H9 (cell line): ENCODE measurements at regions not wholly inside any gene's neighbourhood (a gene's known extent, or its start where the extent isn't known, plus 50 kb on each side); places are given as distances from the start of the nearest gene placed in this dataset.

Experiments
- DNase-seq: peaks from one replicate; pipeline ENCODE4 v3.0.0-alpha.2; 2017
- H2AFZ ChIP-seq: one replicate; pipeline ENCODE4 v1.6.1; 2013; ENCODE audit warnings: mild to moderate bottlenecking, low read length, control low read depth, moderate library complexity
- H2AK5ac ChIP-seq: 2 replicates; pipeline ENCODE4 v1.6.1; 2013; ENCODE audit warnings: low read length, control low read depth, mixed read lengths; ENCODE audit not compliant: insufficient read length
- H2BK120ac ChIP-seq: one replicate; pipeline ENCODE4 v1.6.1; 2013; ENCODE audit warnings: low read depth, mild to moderate bottlenecking, low read length, control low read depth, inconsistent platforms; ENCODE audit not compliant: poor library complexity, severe bottlenecking
- H2BK12ac ChIP-seq: 2 replicates; pipeline ENCODE4 v1.6.1; 2013; ENCODE audit warnings: low read length, control low read depth, mixed read lengths, low read depth; ENCODE audit not compliant: insufficient read length
- H2BK15ac ChIP-seq: 2 replicates; pipeline ENCODE4 v1.6.1; 2013; ENCODE audit warnings: low read depth, low read length, control low read depth
- H2BK20ac ChIP-seq: one replicate; pipeline ENCODE4 v1.6.1; 2013; ENCODE audit warnings: low read depth, mild to moderate bottlenecking, low read length, control low read depth, inconsistent platforms; ENCODE audit not compliant: poor library complexity, severe bottlenecking
- H2BK5ac ChIP-seq: 2 replicates; pipeline ENCODE4 v1.6.1; 2013; ENCODE audit warnings: low read length, control low read depth, mixed read lengths; ENCODE audit not compliant: insufficient read length
- H3K14ac ChIP-seq: 2 replicates; pipeline ENCODE4 v1.6.1; 2013; ENCODE audit warnings: low read length, control low read depth; ENCODE audit not compliant: insufficient read depth
- H3K18ac ChIP-seq: 2 replicates; pipeline ENCODE4 v1.6.1; 2013; ENCODE audit warnings: low read depth, mild to moderate bottlenecking, mixed read lengths, low read length, control low read depth; ENCODE audit not compliant: insufficient read length
- H3K23ac ChIP-seq: 2 replicates; pipeline ENCODE4 v1.6.1; 2013; ENCODE audit warnings: low read length, control low read depth, mixed read lengths, low read depth; ENCODE audit not compliant: insufficient read length
- H3K23me2 ChIP-seq: 2 replicates; pipeline ENCODE4 v1.6.1; 2013; ENCODE audit warnings: low read depth, mild to moderate bottlenecking, mixed read lengths, low read length, control low read depth; ENCODE audit not compliant: insufficient read length, poor library complexity, severe bottlenecking
- H3K27ac ChIP-seq: 2 replicates; pipeline ENCODE4 v1.5.1; 2013; ENCODE audit warnings: low read length, control low read depth, mixed read lengths, low read depth; ENCODE audit not compliant: insufficient read length
- H3K27me3 ChIP-seq: 2 replicates; pipeline ENCODE4 v1.6.1; 2013; ENCODE audit warnings: low read length, control low read depth, inconsistent platforms; ENCODE audit not compliant: insufficient read depth
- H3K4ac ChIP-seq: 2 replicates; pipeline ENCODE4 v1.6.1; 2013; ENCODE audit warnings: low read depth, mild to moderate bottlenecking, control low read depth, inconsistent platforms, low read length, moderate library complexity
- H3K4me1 ChIP-seq: 2 replicates; pipeline ENCODE4 v1.6.1; 2013; ENCODE audit warnings: low read length, control low read depth, inconsistent platforms; ENCODE audit not compliant: insufficient read depth
- H3K4me2 ChIP-seq: 2 replicates; pipeline ENCODE4 v1.6.1; 2013; ENCODE audit warnings: low read length, control low read depth, mixed read lengths; ENCODE audit not compliant: insufficient read length, insufficient read depth
- H3K56ac ChIP-seq: 2 replicates; pipeline ENCODE4 v1.6.1; 2013; ENCODE audit warnings: low read depth, mild to moderate bottlenecking, mixed read lengths, low read length, control low read depth; ENCODE audit not compliant: insufficient read length
- H3K79me1 ChIP-seq: 2 replicates; pipeline ENCODE4 v1.6.1; 2013; ENCODE audit warnings: low read depth, mild to moderate bottlenecking, moderate library complexity, low read length, control low read depth, inconsistent platforms; ENCODE audit not compliant: insufficient read depth, poor library complexity, severe bottlenecking
- H3K79me2 ChIP-seq: 2 replicates; pipeline ENCODE4 v1.6.1; 2013; ENCODE audit warnings: low read length, control low read depth, inconsistent platforms; ENCODE audit not compliant: insufficient read depth
- H3K9ac ChIP-seq: 2 replicates; pipeline ENCODE4 v1.6.1; 2013; ENCODE audit warnings: low read length, control low read depth, mixed read lengths; ENCODE audit not compliant: insufficient read length; ENCODE audit errors: extremely low read depth
- H3K9me3 ChIP-seq: one replicate; pipeline ENCODE4 v1.6.1; 2013; ENCODE audit warnings: low read depth, low read length, inconsistent platforms; ENCODE audit not compliant: control insufficient read depth
- H3T11ph ChIP-seq: one replicate; pipeline ENCODE4 v1.6.1; 2013; ENCODE audit warnings: mild to moderate bottlenecking, low read length, control low read depth, inconsistent platforms
- H4K20me1 ChIP-seq: one replicate; pipeline ENCODE4 v1.6.1; 2013; ENCODE audit not compliant: control insufficient read depth, insufficient read length, insufficient read depth
- H4K5ac ChIP-seq: 2 replicates; pipeline ENCODE4 v1.6.1; 2013; ENCODE audit warnings: low read depth, mild to moderate bottlenecking, mixed read lengths, low read length, control low read depth; ENCODE audit not compliant: insufficient read length
- H4K8ac ChIP-seq: replicated peaks from 2 replicates; pipeline ENCODE4 v1.6.1; 2013; ENCODE audit warnings: low read length, control low read depth, mixed read lengths, low read depth; ENCODE audit not compliant: insufficient read length
- H4K91ac ChIP-seq: 2 replicates; pipeline ENCODE4 v1.6.1; 2013; ENCODE audit warnings: low read depth, mild to moderate bottlenecking, moderate library complexity, mixed read lengths, low read length, control low read depth; ENCODE audit not compliant: insufficient read length
- H3K27ac Mint-ChIP-seq, 3 experiments: 2 replicates in 2 of 3; 3 replicates in 1 of 3; pipeline ENCODE4 v1.8.0; 2020 to 2021; ENCODE audit warnings: mixed read lengths in 3 of 3, mild to moderate bottlenecking in 1 of 3, moderate library complexity in 1 of 3
- H3K27me3 Mint-ChIP-seq: 2 replicates; pipeline ENCODE4 v1.8.0; 2021; ENCODE audit warnings: low read depth, mild to moderate bottlenecking, moderate library complexity, mixed read lengths
- H3K36me3 Mint-ChIP-seq, 3 experiments: 2 replicates in 2 of 3; 3 replicates in 1 of 3; pipeline ENCODE4 v1.8.0; 2020 to 2021; ENCODE audit warnings: low read depth in 3 of 3, mixed read lengths in 3 of 3; ENCODE audit not compliant: insufficient read depth in 1 of 3
- H3K4me1 Mint-ChIP-seq, 2 experiments: 2 replicates each; pipeline ENCODE4 v1.8.0; 2020; ENCODE audit warnings: mixed read lengths in 2 of 2
- H3K4me3 Mint-ChIP-seq, 2 experiments: 2 replicates in 1 of 2; 3 replicates in 1 of 2; pipeline ENCODE4 v1.8.0; 2020 to 2021; ENCODE audit warnings: mild to moderate bottlenecking in 2 of 2, mixed read lengths in 2 of 2, moderate library complexity in 1 of 2
- H3K9me3 Mint-ChIP-seq, 2 experiments: 2 replicates in 1 of 2; 3 replicates in 1 of 2; pipeline ENCODE4 v1.8.0; 2020; ENCODE audit warnings: mild to moderate bottlenecking in 2 of 2, mixed read lengths in 2 of 2, moderate library complexity in 1 of 2
- CTCF ChIP-seq: fragments of 200-600 bp; sonication (generic); conservative IDR thresholded peaks from 3 replicates; pipeline ENCODE4 v1.8.0; 2021; ENCODE audit warnings: antibody characterized with exemption, mild to moderate bottlenecking
- WGBS: extraction: QIAGEN DNeasy Blood & Tissue Kit; methylation state at CpG from one replicate; pipeline ENCODE4 v1.1.7; 2013; ENCODE audit warnings: missing lambda C conversion rate, low lambda C conversion rate, mixed read lengths; ENCODE audit not compliant: insufficient read length; ENCODE audit errors: extremely low coverage; 5-methylcytosine and 5-hydroxymethylcytosine counted together

DNA sequence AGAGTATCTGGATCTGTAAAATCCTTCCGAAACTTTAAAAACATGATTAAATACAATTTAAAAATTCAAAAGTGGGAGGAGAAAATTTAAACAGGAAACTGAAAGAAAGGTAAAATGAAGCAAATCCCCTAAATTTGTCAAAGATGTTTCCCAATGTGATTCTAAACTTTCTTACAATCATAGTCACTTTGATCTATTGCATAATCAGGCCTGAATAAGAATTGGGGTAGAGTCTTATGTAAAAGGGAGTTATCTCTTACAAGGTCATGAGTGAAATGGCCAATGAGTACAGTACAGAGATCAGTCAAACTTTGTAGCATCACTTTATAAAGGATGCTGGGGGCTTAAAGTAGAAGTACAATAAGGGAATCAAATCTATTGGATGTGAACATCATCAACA lies 1657.7 kb upstream of the CELF4 start:
- Histone ChIP-seq H2BK15ac (no peak overlapping the region), H2BK12ac (no peak overlapping the region), H2AK5ac (no peak overlapping the region), H3K27me3 (no peaks in the 10 kb centered on the region), H2BK5ac (no peak overlapping the region), H4K8ac (no peak overlapping the region), H2BK20ac (no peak overlapping the region), H3K23me2 (no peaks in the 10 kb centered on the region), H3K9me3 (no peaks in the 10 kb centered on the region), H3K4ac (no peak overlapping the region), H2AFZ (no peak overlapping the region), H3K56ac (no peak overlapping the region), H4K5ac (no peak overlapping the region), H3K18ac (no peak overlapping the region), H4K91ac (no peak overlapping the region), H3K14ac (no peak overlapping the region), H3K9ac (no peak overlapping the region), H3K79me1 (no peaks in the 10 kb centered on the region), H3K23ac (no peak overlapping the region), H2BK120ac (no peak overlapping the region), H3K4me1 (no peaks in the 10 kb centered on the region), H4K20me1 (no peaks in the 10 kb centered on the region), H3K27ac (no peak overlapping the region), H3T11ph (no peak overlapping the region), H3K79me2 (no peaks in the 10 kb centered on the region), H3K4me2 (no peak overlapping the region)
- Mint-ChIP-seq H3K4me3 (no peak overlapping the region), H3K4me1 (no peaks in the 10 kb centered on the region), H3K27ac (no peak overlapping the region), H3K27me3 (no peaks in the 10 kb centered on the region), H3K36me3 (peaks cover 0 to 5% (median 3%) of the 10 kb centered on the region in 3 experiments; a peak in 1 of 7 replicates), H3K9me3 (no peaks in the 10 kb centered on the region; a peak in 2 of 5 replicates)
- WGBS, result no CpG with 5 or more reads among the region's 1 CpG
- no peak for DNase-seq
- no peak for TF ChIP-seq CTCF
